H9 (cell line): ENCODE measurements at regions not wholly inside any gene's neighbourhood (a gene's known extent, or its start where the extent isn't known, plus 50 kb on each side); places are given as distances from the start of the nearest gene placed in this dataset.

Experiments
- DNase-seq: peaks from one replicate; pipeline ENCODE4 v3.0.0-alpha.2; 2017
- H2AFZ ChIP-seq: one replicate; pipeline ENCODE4 v1.6.1; 2013; ENCODE audit warnings: mild to moderate bottlenecking, low read length, control low read depth, moderate library complexity
- H2AK5ac ChIP-seq: 2 replicates; pipeline ENCODE4 v1.6.1; 2013; ENCODE audit warnings: low read length, control low read depth, mixed read lengths; ENCODE audit not compliant: insufficient read length
- H2BK120ac ChIP-seq: one replicate; pipeline ENCODE4 v1.6.1; 2013; ENCODE audit warnings: low read depth, mild to moderate bottlenecking, low read length, control low read depth, inconsistent platforms; ENCODE audit not compliant: poor library complexity, severe bottlenecking
- H2BK12ac ChIP-seq: 2 replicates; pipeline ENCODE4 v1.6.1; 2013; ENCODE audit warnings: low read length, control low read depth, mixed read lengths, low read depth; ENCODE audit not compliant: insufficient read length
- H2BK15ac ChIP-seq: 2 replicates; pipeline ENCODE4 v1.6.1; 2013; ENCODE audit warnings: low read depth, low read length, control low read depth
- H2BK20ac ChIP-seq: one replicate; pipeline ENCODE4 v1.6.1; 2013; ENCODE audit warnings: low read depth, mild to moderate bottlenecking, low read length, control low read depth, inconsistent platforms; ENCODE audit not compliant: poor library complexity, severe bottlenecking
- H2BK5ac ChIP-seq: 2 replicates; pipeline ENCODE4 v1.6.1; 2013; ENCODE audit warnings: low read length, control low read depth, mixed read lengths; ENCODE audit not compliant: insufficient read length
- H3K14ac ChIP-seq: 2 replicates; pipeline ENCODE4 v1.6.1; 2013; ENCODE audit warnings: low read length, control low read depth; ENCODE audit not compliant: insufficient read depth
- H3K18ac ChIP-seq: 2 replicates; pipeline ENCODE4 v1.6.1; 2013; ENCODE audit warnings: low read depth, mild to moderate bottlenecking, mixed read lengths, low read length, control low read depth; ENCODE audit not compliant: insufficient read length
- H3K23ac ChIP-seq: 2 replicates; pipeline ENCODE4 v1.6.1; 2013; ENCODE audit warnings: low read length, control low read depth, mixed read lengths, low read depth; ENCODE audit not compliant: insufficient read length
- H3K23me2 ChIP-seq: 2 replicates; pipeline ENCODE4 v1.6.1; 2013; ENCODE audit warnings: low read depth, mild to moderate bottlenecking, mixed read lengths, low read length, control low read depth; ENCODE audit not compliant: insufficient read length, poor library complexity, severe bottlenecking
- H3K27ac ChIP-seq: 2 replicates; pipeline ENCODE4 v1.5.1; 2013; ENCODE audit warnings: low read length, control low read depth, mixed read lengths, low read depth; ENCODE audit not compliant: insufficient read length
- H3K27me3 ChIP-seq: 2 replicates; pipeline ENCODE4 v1.6.1; 2013; ENCODE audit warnings: low read length, control low read depth, inconsistent platforms; ENCODE audit not compliant: insufficient read depth
- H3K4ac ChIP-seq: 2 replicates; pipeline ENCODE4 v1.6.1; 2013; ENCODE audit warnings: low read depth, mild to moderate bottlenecking, control low read depth, inconsistent platforms, low read length, moderate library complexity
- H3K4me1 ChIP-seq: 2 replicates; pipeline ENCODE4 v1.6.1; 2013; ENCODE audit warnings: low read length, control low read depth, inconsistent platforms; ENCODE audit not compliant: insufficient read depth
- H3K4me2 ChIP-seq: 2 replicates; pipeline ENCODE4 v1.6.1; 2013; ENCODE audit warnings: low read length, control low read depth, mixed read lengths; ENCODE audit not compliant: insufficient read length, insufficient read depth
- H3K56ac ChIP-seq: 2 replicates; pipeline ENCODE4 v1.6.1; 2013; ENCODE audit warnings: low read depth, mild to moderate bottlenecking, mixed read lengths, low read length, control low read depth; ENCODE audit not compliant: insufficient read length
- H3K79me1 ChIP-seq: 2 replicates; pipeline ENCODE4 v1.6.1; 2013; ENCODE audit warnings: low read depth, mild to moderate bottlenecking, moderate library complexity, low read length, control low read depth, inconsistent platforms; ENCODE audit not compliant: insufficient read depth, poor library complexity, severe bottlenecking
- H3K79me2 ChIP-seq: 2 replicates; pipeline ENCODE4 v1.6.1; 2013; ENCODE audit warnings: low read length, control low read depth, inconsistent platforms; ENCODE audit not compliant: insufficient read depth
- H3K9ac ChIP-seq: 2 replicates; pipeline ENCODE4 v1.6.1; 2013; ENCODE audit warnings: low read length, control low read depth, mixed read lengths; ENCODE audit not compliant: insufficient read length; ENCODE audit errors: extremely low read depth
- H3K9me3 ChIP-seq: one replicate; pipeline ENCODE4 v1.6.1; 2013; ENCODE audit warnings: low read depth, low read length, inconsistent platforms; ENCODE audit not compliant: control insufficient read depth
- H3T11ph ChIP-seq: one replicate; pipeline ENCODE4 v1.6.1; 2013; ENCODE audit warnings: mild to moderate bottlenecking, low read length, control low read depth, inconsistent platforms
- H4K20me1 ChIP-seq: one replicate; pipeline ENCODE4 v1.6.1; 2013; ENCODE audit not compliant: control insufficient read depth, insufficient read length, insufficient read depth
- H4K5ac ChIP-seq: 2 replicates; pipeline ENCODE4 v1.6.1; 2013; ENCODE audit warnings: low read depth, mild to moderate bottlenecking, mixed read lengths, low read length, control low read depth; ENCODE audit not compliant: insufficient read length
- H4K8ac ChIP-seq: replicated peaks from 2 replicates; pipeline ENCODE4 v1.6.1; 2013; ENCODE audit warnings: low read length, control low read depth, mixed read lengths, low read depth; ENCODE audit not compliant: insufficient read length
- H4K91ac ChIP-seq: 2 replicates; pipeline ENCODE4 v1.6.1; 2013; ENCODE audit warnings: low read depth, mild to moderate bottlenecking, moderate library complexity, mixed read lengths, low read length, control low read depth; ENCODE audit not compliant: insufficient read length
- H3K27ac Mint-ChIP-seq, 3 experiments: 2 replicates in 2 of 3; 3 replicates in 1 of 3; pipeline ENCODE4 v1.8.0; 2020 to 2021; ENCODE audit warnings: mixed read lengths in 3 of 3, mild to moderate bottlenecking in 1 of 3, moderate library complexity in 1 of 3
- H3K27me3 Mint-ChIP-seq: 2 replicates; pipeline ENCODE4 v1.8.0; 2021; ENCODE audit warnings: low read depth, mild to moderate bottlenecking, moderate library complexity, mixed read lengths
- H3K36me3 Mint-ChIP-seq, 3 experiments: 2 replicates in 2 of 3; 3 replicates in 1 of 3; pipeline ENCODE4 v1.8.0; 2020 to 2021; ENCODE audit warnings: low read depth in 3 of 3, mixed read lengths in 3 of 3; ENCODE audit not compliant: insufficient read depth in 1 of 3
- H3K4me1 Mint-ChIP-seq, 2 experiments: 2 replicates each; pipeline ENCODE4 v1.8.0; 2020; ENCODE audit warnings: mixed read lengths in 2 of 2
- H3K4me3 Mint-ChIP-seq, 2 experiments: 2 replicates in 1 of 2; 3 replicates in 1 of 2; pipeline ENCODE4 v1.8.0; 2020 to 2021; ENCODE audit warnings: mild to moderate bottlenecking in 2 of 2, mixed read lengths in 2 of 2, moderate library complexity in 1 of 2
- H3K9me3 Mint-ChIP-seq, 2 experiments: 2 replicates in 1 of 2; 3 replicates in 1 of 2; pipeline ENCODE4 v1.8.0; 2020; ENCODE audit warnings: mild to moderate bottlenecking in 2 of 2, mixed read lengths in 2 of 2, moderate library complexity in 1 of 2
- CTCF ChIP-seq: fragments of 200-600 bp; sonication (generic); conservative IDR thresholded peaks from 3 replicates; pipeline ENCODE4 v1.8.0; 2021; ENCODE audit warnings: antibody characterized with exemption, mild to moderate bottlenecking
- WGBS: extraction: QIAGEN DNeasy Blood & Tissue Kit; methylation state at CpG from one replicate; pipeline ENCODE4 v1.1.7; 2013; ENCODE audit warnings: missing lambda C conversion rate, low lambda C conversion rate, mixed read lengths; ENCODE audit not compliant: insufficient read length; ENCODE audit errors: extremely low coverage; 5-methylcytosine and 5-hydroxymethylcytosine counted together

- no peak overlapping the region for H4K91ac ChIP-seq
- Mint-ChIP-seq H3K27me3 (no peaks in the 10 kb centered on the region), H3K27ac (peak overlapping the region in 2 of 3 experiments; percentile 37 to 40; a peak in 2 of 7 replicates), H3K9me3 (no peaks in the 10 kb centered on the region), H3K4me3 (no peak overlapping the region), H3K36me3 (no peaks in the 10 kb centered on the region), H3K4me1 (peaks cover 8 to 11% of the 10 kb centered on the region in 2 experiments)
- H3K56ac ChIP-seq = no peak overlapping the region
- H3K4me1 ChIP-seq = no peaks in the 10 kb centered on the region
- H3K23me2 ChIP-seq = no peaks in the 10 kb centered on the region
- H4K8ac ChIP-seq = no peak overlapping the region
- H3K27me3 ChIP-seq = no peaks in the 10 kb centered on the region
- no peak overlapping the region for H3T11ph ChIP-seq
- H3K4me2 ChIP-seq = no peak overlapping the region
- no peak overlapping the region for H2BK12ac ChIP-seq
- no peak overlapping the region for H3K18ac ChIP-seq
- no peaks in the 10 kb centered on the region for H3K9me3 ChIP-seq
- no peaks in the 10 kb centered on the region for H3K79me1 ChIP-seq
- TF ChIP-seq CTCF = no peak
- no peak overlapping the region for H2BK5ac ChIP-seq
- H3K4ac ChIP-seq = no peak overlapping the region
- no peak overlapping the region for H2AK5ac ChIP-seq
- no peaks in the 10 kb centered on the region for H3K79me2 ChIP-seq
- DNase-seq = no peak
- H3K23ac ChIP-seq = no peak overlapping the region
- H3K14ac ChIP-seq = no peak overlapping the region
- no peak overlapping the region for H2BK15ac ChIP-seq
- no peak overlapping the region for H3K9ac ChIP-seq
- H2BK120ac ChIP-seq = no peak overlapping the region
- WGBS = no CpG with 5 or more reads among the region's 2 CpGs
- H4K20me1 ChIP-seq = no peaks in the 10 kb centered on the region
- H4K5ac ChIP-seq = no peak overlapping the region
- H2AFZ ChIP-seq = no peak overlapping the region
- H3K27ac ChIP-seq = no peak overlapping the region
- H2BK20ac ChIP-seq = no peak overlapping the region
Measured at GRCh38 chr2:186424265-186424664, 61.8 kb upstream of the ZC3H15 start.
